Frontal cortex (tissue), 3 donors: ENCODE measurements at regions not wholly inside any gene's neighbourhood (a gene's known extent, or its start where the extent isn't known, plus 50 kb on each side); places are given as distances from the start of the nearest gene placed in this dataset.
"Not testable (repeated sequence)": the region's sequence is repeated elsewhere in the genome, so short reads cannot be mapped to it uniquely, and the experiment has no call there.

Experiments
- DNase-seq, 2 donors: peaks; one replicate each; pipeline ENCODE4 v3.0.0; 2012; ENCODE audit warnings: low spot score in 2 of 2
- FAIRE-seq: peaks from 2 replicates; lab custom pipeline; 2012; peaks lifted over from hg19 to GRCh38; lab: Jason Lieb, UNC
- donor health status: control.
- donor health status: control.
- donor health status: control.

- no peak for DNase-seq
- no peak for FAIRE-seq
Observed at GRCh38 chr6:8652710-8653109, 217.4 kb upstream of the SLC35B3 start.

DNA sequence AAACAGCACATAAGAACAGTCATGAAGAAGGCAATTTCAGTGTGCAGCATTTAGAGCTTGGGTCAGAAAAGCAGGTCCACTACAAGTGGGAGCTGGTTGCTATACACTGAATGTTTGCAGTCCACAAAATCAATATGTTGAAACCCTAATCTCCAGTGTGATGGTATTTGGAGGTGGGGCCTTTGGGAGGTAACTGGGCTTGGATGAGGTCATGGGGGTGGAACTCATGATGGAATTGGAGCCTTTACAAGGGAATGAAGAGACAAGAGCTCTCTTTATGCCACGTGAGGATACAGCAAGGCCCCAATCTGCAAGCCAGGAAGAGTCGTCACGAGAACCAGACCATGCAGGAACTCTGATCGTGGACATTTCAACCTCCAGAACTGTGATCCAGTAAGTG is 216.7 kb upstream of the SLC35B3 start:
- no peak for FAIRE-seq
- no peak for DNase-seq

- DNase-seq (no peak), FAIRE-seq (no peak)
Observed at GRCh38 chr6:8645212-8645611, 209.9 kb upstream of the SLC35B3 start.

GRCh38 chr6:8644306-8644705 is 209.0 kb upstream of the SLC35B3 start:
- DNase-seq: no peak

DNA sequence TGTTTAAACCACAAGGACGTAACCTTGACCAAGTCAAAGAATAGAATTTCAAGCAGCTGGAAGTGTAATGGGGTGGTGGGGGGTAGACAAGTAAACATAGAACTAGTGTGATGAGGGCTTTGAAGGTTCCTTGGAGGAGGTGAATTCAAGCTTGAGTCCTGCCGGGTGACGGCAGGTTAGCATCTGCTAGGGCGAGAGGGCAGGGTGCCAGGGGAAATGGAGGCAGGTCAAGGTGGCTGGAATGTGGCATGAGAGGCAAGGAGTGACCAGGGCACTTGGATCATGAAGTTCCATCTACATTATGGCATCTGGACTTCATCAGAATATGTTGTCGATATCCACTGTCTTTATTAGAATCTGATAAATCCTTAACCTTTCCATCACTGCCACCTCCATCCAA is 207.5 kb upstream of the SLC35B3 start:
- FAIRE-seq: no peak
- no peak for DNase-seq

More at GRCh38 chr6:8644306-8644705, 209.0 kb upstream of the SLC35B3 start:
- no peak for FAIRE-seq

DNA sequence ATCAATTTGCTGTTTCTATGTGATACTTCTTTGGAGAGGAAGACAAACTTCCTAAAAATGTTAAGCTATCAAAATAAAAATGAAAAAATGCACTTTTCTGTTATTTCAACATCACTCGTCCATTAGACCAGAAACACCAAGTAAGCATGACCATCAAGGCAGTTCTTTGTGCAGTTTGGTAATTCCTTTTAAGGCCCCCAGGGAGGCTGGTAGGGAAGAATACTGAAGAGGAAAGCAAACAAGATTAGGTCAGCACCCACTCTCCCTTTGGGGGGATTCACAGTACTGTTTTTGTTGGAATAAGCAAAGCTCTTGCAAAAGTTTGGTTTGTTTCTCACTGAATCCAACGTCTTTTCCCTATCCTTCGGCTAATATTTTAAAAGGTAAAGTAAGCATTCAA is 206.8 kb upstream of the SLC35B3 start:
- no peak for FAIRE-seq
- DNase-seq: no peak

DNA sequence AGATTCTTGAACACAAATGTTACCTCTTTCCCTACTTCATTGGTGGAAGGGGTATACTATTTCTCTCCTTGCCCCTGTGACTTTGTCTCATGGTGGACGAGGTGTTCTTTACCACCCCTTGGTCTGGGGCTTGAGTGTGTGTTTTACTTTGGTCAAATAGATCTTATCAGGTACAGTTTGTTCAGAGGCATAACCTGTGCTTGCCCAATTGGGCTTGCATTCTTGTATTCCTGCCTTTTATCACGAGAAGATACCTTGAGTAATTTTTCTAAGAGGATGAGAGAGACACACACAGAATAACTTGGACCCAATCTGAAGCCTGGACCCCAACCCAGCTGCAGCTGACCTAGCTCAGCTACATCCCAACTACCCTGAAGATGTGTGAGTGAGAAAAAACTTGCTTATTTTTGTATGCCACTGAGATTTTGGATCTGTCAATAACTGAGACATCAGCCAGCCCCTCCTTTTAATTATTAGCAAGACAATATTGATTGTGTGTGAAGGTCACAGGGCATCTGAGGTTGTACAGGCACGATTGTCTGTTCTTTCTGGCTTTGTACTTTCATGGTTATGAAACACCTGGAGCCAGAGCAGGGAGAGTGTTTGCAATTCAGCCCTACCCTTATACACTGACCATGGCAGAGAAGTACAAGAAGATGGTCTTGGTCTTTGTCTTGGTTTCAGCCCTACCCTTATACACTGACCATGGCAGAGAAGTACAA is 204.7 kb upstream of the SLC35B3 start:
- DNase-seq: no peak
- no peak for FAIRE-seq

- DNase-seq (no peak), FAIRE-seq (no peak)
Observed at GRCh38 chr6:8637896-8638597, 202.7 kb upstream of the SLC35B3 start.

DNA sequence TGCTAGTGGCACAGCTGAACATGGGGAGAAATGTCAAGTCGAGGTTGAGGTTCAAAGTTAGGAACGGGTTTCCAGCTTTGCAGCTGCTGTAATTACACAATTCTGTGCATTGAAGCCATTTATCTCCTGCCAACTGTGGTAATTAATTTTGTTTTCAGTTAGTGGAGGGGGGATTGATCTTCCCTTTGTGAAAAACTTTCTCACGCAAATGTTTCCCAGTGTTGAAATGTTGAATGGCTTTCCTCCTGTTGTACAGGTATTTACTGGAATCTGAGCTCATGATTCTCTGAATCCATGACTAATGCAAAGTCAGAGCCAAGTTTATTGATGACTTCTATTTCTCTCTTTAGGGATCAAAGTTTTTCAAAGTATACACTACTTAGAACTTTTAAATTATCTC is 198.4 kb upstream of the SLC35B3 start:
- FAIRE-seq (no peak), DNase-seq (no peak)

- FAIRE-seq (no peak), DNase-seq (no peak)
Observed at GRCh38 chr6:8628736-8629135, 193.4 kb upstream of the SLC35B3 start.

DNA sequence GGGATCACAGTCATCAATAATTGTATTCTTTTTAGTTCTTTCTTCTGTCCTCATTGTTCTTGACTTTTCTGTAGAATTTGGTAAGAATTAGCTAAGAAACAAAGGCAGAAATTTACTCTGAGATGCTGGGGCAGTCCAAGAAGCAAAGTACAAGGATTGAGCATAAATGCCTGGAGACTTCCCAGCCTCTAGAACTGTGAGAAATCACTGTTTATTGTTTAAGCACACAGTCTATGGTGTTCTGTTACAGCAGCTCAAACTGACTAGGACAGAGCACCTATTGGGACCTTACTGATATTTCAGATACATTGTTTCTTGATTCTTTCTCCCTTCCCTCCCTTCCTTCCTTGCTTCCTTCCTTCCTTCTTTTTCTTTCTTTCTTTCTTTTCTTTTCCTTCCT is 192.7 kb upstream of the SLC35B3 start:
- no peak for FAIRE-seq
- no peak for DNase-seq

DNA sequence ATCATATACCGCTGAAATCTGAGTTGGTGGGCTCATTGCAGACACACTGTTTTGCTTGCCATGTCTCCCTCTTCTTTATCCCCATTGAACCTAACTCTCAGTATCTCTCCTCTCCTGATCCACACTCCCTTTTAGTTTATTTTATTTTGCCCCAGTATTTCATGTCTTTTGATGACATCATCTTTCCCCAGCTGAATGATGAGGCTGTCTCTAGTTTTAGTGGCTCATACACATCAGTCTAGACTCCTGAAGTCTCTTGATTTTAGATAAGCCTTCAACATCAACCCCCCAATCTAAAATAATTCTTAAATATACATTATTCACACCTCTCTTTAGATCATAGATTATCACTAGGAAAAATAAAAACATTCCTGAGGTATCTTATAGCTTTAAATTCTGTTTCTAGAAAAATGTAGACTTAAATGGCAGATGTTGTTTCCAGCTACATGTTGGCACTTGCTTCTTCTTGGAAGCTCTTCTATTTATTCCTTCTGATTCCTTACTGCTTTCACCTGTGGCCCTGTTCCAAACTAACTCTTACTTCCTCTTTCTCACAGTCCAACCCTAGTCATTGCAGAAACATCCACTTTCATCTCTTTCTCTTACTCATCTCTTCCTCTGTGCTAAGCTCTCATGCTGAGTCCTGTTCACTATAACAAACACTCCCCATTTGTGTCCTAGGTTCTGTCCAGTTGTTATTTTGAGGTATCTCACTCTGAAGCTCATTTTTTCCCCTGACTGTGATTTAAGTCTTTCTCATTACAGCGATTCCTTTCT is 191.9 kb upstream of the SLC35B3 start:
- DNase-seq: no peak
- no peak for FAIRE-seq

DNA sequence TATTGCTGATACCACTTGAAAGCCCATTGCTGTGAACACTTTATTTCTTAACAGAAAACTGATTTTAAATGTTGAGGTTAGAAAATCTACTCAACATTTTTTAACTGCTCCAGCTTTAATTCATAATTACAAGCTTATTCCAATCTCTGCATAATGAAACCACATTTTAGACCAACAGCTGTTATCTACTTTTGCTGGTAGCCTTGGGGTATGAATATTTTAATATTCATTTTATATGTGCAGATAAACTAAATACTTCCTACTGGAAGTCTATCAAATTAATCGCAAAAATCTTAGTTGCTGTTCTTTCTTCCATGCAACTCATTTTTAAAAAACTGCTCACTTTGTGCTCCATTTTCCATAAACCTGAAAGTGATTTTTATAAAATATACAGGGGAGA is 189.3 kb upstream of the SLC35B3 start:
- DNase-seq (no peak), FAIRE-seq (no peak)

DNA sequence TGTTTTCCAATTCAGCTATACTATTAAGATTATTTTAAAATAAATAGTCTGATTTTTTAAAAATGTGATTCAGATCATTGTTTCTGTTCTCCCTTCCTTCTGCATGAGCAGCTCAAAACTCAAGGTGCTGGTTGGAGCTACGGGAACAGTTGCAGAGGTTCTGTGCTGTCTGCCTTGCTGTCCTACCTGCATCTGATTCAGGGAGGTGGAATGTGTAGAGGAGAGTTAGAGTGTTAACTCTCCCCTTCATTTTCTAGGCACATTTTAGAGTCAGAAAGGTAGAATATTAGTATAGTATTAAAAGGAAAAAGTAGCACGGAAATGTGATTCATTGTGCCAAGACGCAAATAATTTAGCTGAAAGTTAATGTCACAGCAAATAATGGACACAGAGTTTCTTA is 188.1 kb upstream of the SLC35B3 start:
- FAIRE-seq: no peak
- DNase-seq: no peak

DNA sequence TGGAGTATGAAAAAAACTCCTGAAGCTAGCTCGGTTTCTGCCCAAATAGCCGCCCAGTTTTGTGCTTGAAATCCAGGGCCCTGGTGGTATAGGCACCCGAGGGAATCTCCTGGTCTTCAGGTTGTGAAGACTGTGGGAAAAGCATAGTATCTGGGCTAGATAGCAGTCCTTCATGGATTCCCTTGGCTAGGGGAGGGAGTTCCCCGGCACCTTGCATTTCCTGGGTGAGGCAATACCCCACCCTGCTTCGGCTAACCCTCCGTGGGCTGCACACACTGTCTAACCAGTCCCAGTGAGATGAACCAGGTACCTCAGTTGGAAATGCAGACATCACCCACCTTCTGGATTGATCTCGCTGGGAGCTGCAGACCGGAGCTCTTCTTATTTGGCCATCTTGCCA is 184.5 kb upstream of the SLC35B3 start:
- no peak for FAIRE-seq
- DNase-seq: no peak

GRCh38 chr6:8619408-8619807 is 184.1 kb upstream of the SLC35B3 start:
- DNase-seq: not testable (repeated sequence)

DNA sequence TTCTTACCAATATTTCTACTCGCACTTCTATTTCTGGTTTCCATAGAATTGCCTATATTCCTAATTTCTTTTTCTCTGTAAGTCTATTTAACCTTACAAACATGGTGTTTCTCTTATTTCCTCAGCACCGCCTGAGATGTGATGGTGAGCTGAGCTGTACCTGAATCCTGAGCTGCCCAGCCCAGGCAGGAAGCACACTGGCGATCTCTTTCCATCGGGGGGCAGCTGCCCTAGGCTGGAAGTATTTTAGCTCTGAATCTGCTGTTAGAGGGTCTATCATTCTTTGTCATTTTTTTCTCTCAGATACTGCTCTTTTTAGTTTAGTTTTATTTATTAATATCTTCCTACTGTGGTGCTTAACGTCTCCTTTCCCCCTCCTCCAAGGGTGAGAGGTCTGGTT is 173.4 kb upstream of the SLC35B3 start:
- DNase-seq (no peak), FAIRE-seq (no peak)

More at GRCh38 chr6:8619408-8619807, 184.1 kb upstream of the SLC35B3 start:
- not testable (repeated sequence) for FAIRE-seq

DNA sequence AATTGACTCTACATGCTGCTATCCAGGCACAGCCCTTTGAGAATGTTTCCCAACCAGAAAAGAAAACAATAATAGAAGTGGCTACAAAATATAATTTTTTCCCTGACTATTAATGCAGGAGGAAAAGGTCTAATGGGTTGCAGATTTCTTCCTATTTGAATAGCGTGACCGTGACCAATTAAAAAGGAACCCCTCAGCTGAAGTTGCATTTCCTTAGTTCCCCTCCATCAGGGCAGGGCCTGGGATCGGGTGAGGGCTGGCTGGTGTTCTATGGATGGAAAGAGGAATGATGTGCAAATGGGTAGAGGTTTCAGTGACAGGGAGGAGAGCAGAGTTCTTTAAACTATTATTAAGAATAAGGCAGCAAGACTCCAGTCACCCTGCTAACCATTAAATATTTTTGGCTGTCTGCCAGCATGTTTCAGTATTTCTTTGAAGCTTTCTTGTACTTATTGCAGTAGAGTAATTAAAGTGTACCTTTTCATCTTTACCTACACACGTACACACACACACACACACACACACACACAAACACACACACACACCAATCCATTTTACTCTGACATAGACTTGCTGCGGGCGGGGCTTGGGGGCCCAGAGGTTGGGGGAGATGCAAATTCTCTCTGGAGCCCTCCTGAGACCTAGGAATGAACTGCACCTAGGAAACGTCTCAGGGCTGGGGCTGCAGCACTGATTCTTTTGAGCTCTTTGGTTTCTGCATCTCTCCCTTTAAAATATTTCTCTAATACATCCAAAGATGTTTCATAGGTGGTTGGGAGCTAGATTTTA is 154.8 kb upstream of the SLC35B3 start:
- FAIRE-seq (no peak), DNase-seq (no peak)

DNA sequence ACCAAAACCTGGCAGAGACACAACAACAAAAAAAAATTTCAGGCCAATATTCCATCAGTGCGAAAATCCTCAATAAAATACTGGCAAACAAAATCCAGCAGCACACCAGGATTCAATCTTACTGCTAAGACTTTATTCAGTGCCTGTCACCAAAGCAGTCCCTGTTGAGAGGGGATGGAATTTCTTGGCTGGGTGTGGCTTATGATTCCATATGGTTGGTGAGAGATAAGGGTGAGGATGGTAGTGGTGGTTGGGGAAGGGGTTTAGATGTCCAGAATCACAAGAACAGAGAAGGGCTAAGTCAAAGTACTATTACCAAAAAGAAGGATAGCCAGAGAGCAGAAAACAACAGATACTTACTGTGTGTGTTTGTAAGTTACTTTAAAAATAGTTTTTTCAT is 152.8 kb upstream of the SLC35B3 start:
- DNase-seq (no peak), FAIRE-seq (no peak)

DNA sequence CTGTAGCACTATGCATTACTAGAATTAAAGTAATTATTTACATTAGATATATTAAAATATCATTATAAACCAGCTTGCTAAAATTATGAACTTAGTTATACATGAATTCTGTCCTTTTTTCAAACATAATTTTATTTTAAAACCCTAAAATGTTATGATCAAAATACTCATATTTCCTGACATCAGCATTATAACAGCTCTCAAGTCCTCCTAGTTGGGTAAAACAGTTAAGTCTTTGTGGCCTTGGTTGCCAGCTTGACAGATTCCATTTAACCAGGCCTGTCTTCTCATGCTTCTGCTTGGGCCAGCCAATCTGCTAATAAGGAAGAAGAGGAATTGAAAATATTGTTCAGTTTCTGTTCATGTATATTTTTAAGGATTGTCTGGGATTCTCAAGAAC is 147.9 kb upstream of the SLC35B3 start:
- no peak for FAIRE-seq
- DNase-seq: no peak
